HCT116 (cell line): ENCODE measurements at regions not wholly inside any gene's neighbourhood (a gene's known extent, or its start where the extent isn't known, plus 50 kb on each side); places are given as distances from the start of the nearest gene placed in this dataset.

Experiments
- ATAC-seq: fragments of 200-7000 bp; cut with Tn5 transposase; 2 replicates; pipeline ENCODE4 v1.9.1; 2020; ENCODE audit warnings: mild to moderate bottlenecking, moderate library complexity
- BruUV-seq: library from RNA; stranded (reverse); fragments of 400-500 nt; replicated peaks from 2 replicates; lab custom pipeline; 2021; lab: Mats Ljungman, UMichigan
- CTCF ChIA-PET: fragments of 300-600 bp; sonication (Branson Sonifier 250); formaldehyde crosslinking; loops from one replicate; lab custom pipeline; 2021; ENCODE audit warnings: antibody characterized with exemption; lab: Charles Lee
- POLR2A ChIA-PET: fragments of 300-600, 350-600 bp; sonication (Branson Sonifier 250); formaldehyde crosslinking; loops from one replicate; lab custom pipeline; 2021; ENCODE audit warnings: antibody characterized with exemption; lab: Charles Lee
- RAD21 ChIA-PET, 2 experiments: fragments of 300-600 bp; sonication (Branson Sonifier 250); formaldehyde crosslinking; loops; one replicate each; lab custom pipeline; 2023; ENCODE audit warnings: low total read pairs in 2 of 2; ENCODE audit not compliant: uncharacterized antibody in 2 of 2, unreplicated experiment in 2 of 2, low non-redundant PET in 1 of 2; lab: Charles Lee
- DNase-seq: peaks from one replicate; pipeline ENCODE4 v3.0.0-alpha.2; 2010; ENCODE audit warnings: low read depth, low spot score
- H2AFZ ChIP-seq: fragments of 200-600 bp; shearing (Covaris generic), sonication (generic); 2 replicates; pipeline ENCODE4 v1.6.1; 2017; ENCODE audit warnings: low read depth, mixed run types, mixed read lengths, antibody characterized with exemption, low read length; ENCODE audit not compliant: poor library complexity, severe bottlenecking
- H3K27ac ChIP-seq: 2 replicates; pipeline ENCODE4 v1.5.1; 2012; ENCODE audit warnings: low read depth, low read length
- H3K27me3 ChIP-seq: fragments of 200-600 bp; sonication (generic); 2 replicates; pipeline ENCODE4 v1.6.1; 2016; ENCODE audit warnings: mixed run types, low read length, mixed read lengths; ENCODE audit not compliant: insufficient read depth
- H3K36me3 ChIP-seq, 2 experiments: fragments of 200-500 bp in 1 of 2; fragments of 200-600 bp in 1 of 2; sonication (Bioruptor generic) in 1 of 2; sonication (generic) in 1 of 2; 2 replicates each; pipeline versions ENCODE4 v1.5.1 to v1.6.1; 2014 to 2016; ENCODE audit warnings: low read length in 2 of 2, inconsistent platforms in 1 of 2, mixed read lengths in 1 of 2, mixed run types in 1 of 2; ENCODE audit not compliant: insufficient read depth in 2 of 2, control insufficient read depth in 1 of 2
- H3K4me1 ChIP-seq, 2 experiments: fragments of 200-600 bp in 1 of 2; sonication (generic) in 1 of 2; 2 replicates each; pipeline versions ENCODE4 v1.5.1 to v1.6.1; 2012 to 2017; ENCODE audit warnings: low read length in 2 of 2, inconsistent platforms in 1 of 2, mild to moderate bottlenecking in 1 of 2, mixed read lengths in 1 of 2, mixed run types in 1 of 2, moderate library complexity in 1 of 2; ENCODE audit not compliant: insufficient read depth in 2 of 2, control insufficient read depth in 1 of 2
- H3K4me2 ChIP-seq: fragments of 200-600 bp; sonication (generic); 2 replicates; pipeline ENCODE4 v1.6.1; 2017; ENCODE audit warnings: mixed run types, low read length, mixed read lengths
- H3K4me3 ChIP-seq, 2 experiments: fragments of 200-600 bp in 1 of 2; sonication (generic) in 1 of 2; replicated peaks in 1 of 2; 2 replicates each; pipeline ENCODE4 v1.5.1; 2011 to 2016; ENCODE audit warnings: low read length in 2 of 2, control low read depth in 1 of 2, low read depth in 1 of 2, mild to moderate bottlenecking in 1 of 2, mixed read lengths in 1 of 2, mixed run types in 1 of 2
- H3K79me2 ChIP-seq: fragments of 200-600 bp; sonication (generic); 2 replicates; pipeline ENCODE4 v1.6.1; 2017; ENCODE audit warnings: mild to moderate bottlenecking, mixed run types, low read length, moderate library complexity, mixed read lengths; ENCODE audit not compliant: insufficient read depth
- H3K9ac ChIP-seq: fragments of 200-600 bp; sonication (generic); 2 replicates; pipeline ENCODE4 v1.6.1; 2016; ENCODE audit warnings: low read length, mixed read lengths
- H3K9me2 ChIP-seq: fragments of 200-600 bp; sonication (generic), shearing (Covaris generic); 2 replicates; pipeline ENCODE4 v1.6.1; 2017; ENCODE audit warnings: mixed run types, mild to moderate bottlenecking, moderate library complexity; ENCODE audit not compliant: insufficient read depth
- H3K9me3 ChIP-seq, 2 experiments: fragments of 200-500 bp in 1 of 2; fragments of 200-600 bp in 1 of 2; sonication (Bioruptor generic) in 1 of 2; sonication (generic) in 1 of 2; 2 replicates each; pipeline ENCODE4 v1.6.1; 2014 to 2017; ENCODE audit warnings: low read length in 2 of 2, mixed read lengths in 2 of 2, inconsistent platforms in 1 of 2, low read depth in 1 of 2, mild to moderate bottlenecking in 1 of 2, mixed run types in 1 of 2, moderate library complexity in 1 of 2; ENCODE audit not compliant: control insufficient read depth in 1 of 2, insufficient read depth in 1 of 2
- H4K20me1 ChIP-seq: fragments of 200-600 bp; sonication (generic), shearing (Covaris generic); 2 replicates; pipeline ENCODE4 v1.6.1; 2017; ENCODE audit warnings: mixed run types, mild to moderate bottlenecking, moderate library complexity; ENCODE audit not compliant: insufficient read depth
- CBX3 ChIP-seq: IDR thresholded peaks from 2 replicates; pipeline ENCODE4 v1.6.1; 2012; ENCODE audit warnings: low read depth
- CTCF ChIP-seq, 3 experiments: fragments of 200-600 bp in 1 of 3; sonication (generic) in 1 of 3; IDR thresholded peaks in 2 of 3; conservative IDR thresholded peaks in 1 of 3; 2 replicates each; pipeline ENCODE4 v1.5.1; 2012 to 2017; ENCODE audit warnings: low read depth in 2 of 3, low read length in 2 of 3, antibody characterized with exemption in 1 of 3, borderline replicate concordance in 1 of 3, control low read depth in 1 of 3, mild to moderate bottlenecking in 1 of 3, mixed read lengths in 1 of 3, mixed run types in 1 of 3, moderate library complexity in 1 of 3; ENCODE audit not compliant: insufficient read depth in 1 of 3
- EGR1 ChIP-seq: IDR thresholded peaks from 2 replicates; pipeline ENCODE4 v1.6.1; 2012; ENCODE audit warnings: low read depth
- ELF1 ChIP-seq: IDR thresholded peaks from 2 replicates; pipeline ENCODE4 v1.6.1; 2012; ENCODE audit warnings: low read depth, borderline replicate concordance
- EZH2 ChIP-seq: fragments of 200-600 bp; sonication (generic); IDR thresholded peaks from 2 replicates; pipeline ENCODE4 v1.6.1; 2017; ENCODE audit warnings: antibody characterized with exemption, mixed run types
- FOSL1 ChIP-seq: IDR thresholded peaks from 2 replicates; pipeline ENCODE4 v1.6.1; 2012; ENCODE audit warnings: low read depth
- MAX ChIP-seq: IDR thresholded peaks from 2 replicates; pipeline ENCODE4 v1.6.1; 2012
- POLR2A ChIP-seq: IDR thresholded peaks from 2 replicates; pipeline ENCODE4 v1.7.0; 2011; ENCODE audit warnings: borderline replicate concordance; ENCODE audit not compliant: insufficient read depth, insufficient read length; ENCODE audit errors: extremely low read depth
- POLR2AphosphoS5 ChIP-seq: IDR thresholded peaks from 2 replicates; pipeline ENCODE4 v1.6.1; 2011; ENCODE audit warnings: mild to moderate bottlenecking, low read depth, low read length, moderate library complexity
- RAD21 ChIP-seq: IDR thresholded peaks from 2 replicates; pipeline ENCODE4 v1.6.1; 2012; ENCODE audit warnings: low read depth, mild to moderate bottlenecking
- SIN3A ChIP-seq: IDR thresholded peaks from 2 replicates; pipeline ENCODE4 v1.6.1; 2012; ENCODE audit warnings: low read depth
- SP1 ChIP-seq: IDR thresholded peaks from 2 replicates; pipeline ENCODE4 v1.6.1; 2012; ENCODE audit warnings: low read depth
- SRF ChIP-seq: IDR thresholded peaks from 2 replicates; pipeline ENCODE4 v1.6.1; 2012; ENCODE audit warnings: low read depth
- TCF7L2 ChIP-seq: IDR thresholded peaks from 2 replicates; pipeline ENCODE4 v1.7.0; 2011; ENCODE audit warnings: borderline replicate concordance, inconsistent platforms; ENCODE audit not compliant: insufficient read depth, insufficient read length; ENCODE audit errors: extremely low read depth
- ZBTB33 ChIP-seq: IDR thresholded peaks from 2 replicates; pipeline ENCODE4 v1.6.1; 2011; ENCODE audit warnings: mild to moderate bottlenecking, low read length, moderate library complexity; ENCODE audit not compliant: insufficient replicate concordance; ENCODE audit errors: extremely low read depth
- ZFX ChIP-seq: fragments of 450-650 bp; IDR thresholded peaks from 2 replicates; pipeline ENCODE4 v1.6.1; 2017
- ZNF274 ChIP-seq: fragments of 200-500 bp; sonication (Bioruptor generic); IDR thresholded peaks from 2 replicates; pipeline ENCODE4 v1.6.1; 2014; ENCODE audit warnings: mild to moderate bottlenecking, low read depth, low read length, inconsistent platforms
- intact Hi-C: fragments of 100-400 bp; cut with micrococcal nuclease; formaldehyde crosslinking; loops from 2 replicates; pipeline ENCODE4 v1.10.0; 2022
- TF ChIP-seq, protein P1 (sequence below): IDR thresholded peaks from 2 replicates; pipeline ENCODE4 v1.6.1; 2012; ENCODE audit warnings: low read depth
- TF ChIP-seq, protein P2 (sequence below): IDR thresholded peaks from 2 replicates; pipeline ENCODE4 v1.6.1; 2012

DNA sequence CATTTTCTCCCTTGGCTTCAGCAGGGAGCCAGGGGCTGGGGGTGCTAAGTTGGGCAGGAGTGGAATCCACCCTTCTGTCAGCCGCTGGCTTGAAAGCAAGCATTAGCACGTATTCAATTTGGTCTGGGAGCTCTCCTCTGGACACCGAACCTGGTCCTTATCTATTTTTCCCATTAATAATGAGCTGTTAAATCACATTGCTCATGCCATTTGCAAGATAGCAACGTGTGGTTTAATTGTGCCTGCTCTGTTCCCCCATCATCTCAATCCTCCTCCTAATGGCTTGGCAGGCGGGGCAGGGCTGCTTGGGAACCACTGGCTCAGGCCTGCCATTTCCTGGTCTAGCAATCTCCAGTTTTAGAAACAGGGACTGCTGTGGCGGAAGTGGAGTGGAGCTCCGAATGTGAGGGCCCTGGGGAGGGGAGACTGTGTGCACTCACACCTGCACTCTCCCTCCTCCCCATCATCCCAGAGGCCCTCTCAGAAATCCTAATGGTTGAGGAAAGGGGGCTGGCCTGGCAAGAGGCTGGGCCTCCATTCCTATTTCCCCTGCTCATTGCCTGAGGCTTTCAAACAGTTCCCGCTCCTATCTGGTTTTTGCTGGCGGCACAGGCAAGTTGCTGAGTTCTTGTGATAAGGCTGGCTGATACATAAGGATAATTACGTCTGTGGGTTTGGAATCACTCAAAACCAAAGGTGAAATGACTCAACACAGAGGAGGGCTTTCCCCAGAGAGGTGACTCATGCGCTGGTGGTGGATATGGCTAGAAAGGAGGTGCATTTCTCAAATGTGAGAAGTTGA is 201.2 kb upstream of the E2F8 start:
- intact Hi-C loops, result no loop called here
- H3K4me1 ChIP-seq, result peaks cover 13 to 23% of the 10 kb centered on the region in 2 experiments
- peak; percentile 91 for ATAC-seq
- RAD21 ChIA-PET, result no interaction called here
- no peak overlapping the region for H3K9ac ChIP-seq
- H2AFZ ChIP-seq, result no peak overlapping the region
- no peaks in the 10 kb centered on the region for H3K9me3 ChIP-seq
- H3K27ac ChIP-seq, result no peak overlapping the region; the same call in 1 of the 2 replicates
- H3K4me2 ChIP-seq, result peak overlapping the region; percentile 48
- BruUV-seq, result no TSS peak
- H3K36me3 ChIP-seq, result no peaks in the 10 kb centered on the region
- H3K4me3 ChIP-seq, result no peak overlapping the region
- H3K27me3 ChIP-seq, result peaks cover 52% of the 10 kb centered on the region
- no peaks in the 10 kb centered on the region for H3K79me2 ChIP-seq
- peak; percentile 66 for DNase-seq
- no peaks in the 10 kb centered on the region for H4K20me1 ChIP-seq
- CTCF ChIA-PET, result interaction anchor here (1.3 kb wide), 1 partner anchor 182 kb away, joined by 3 read pairs; no protein-coding TSS in a partner anchor
- POLR2A ChIA-PET, result no interaction called here
- H3K9me2 ChIP-seq, result no peaks in the 10 kb centered on the region
- TF ChIP-seq TCF7L2 (no peak), RAD21 (no peak; the same call in 1 of the 2 replicates), POLR2AphosphoS5 (peak; percentile 43; the same call in 1 of the 2 replicates), EZH2 (no peak), SP1 (peak; percentile 55), CBX3 (no peak), ELF1 (no peak), POLR2A (no peak), MAX (peak; percentile 44; the same call in 1 of the 2 replicates), CTCF (IDR thresholded peaks at IDR 0.05 in 2 of 3, conservative IDR thresholded peaks at IDR 0.05 in 1 of 3; ENCODE audit: borderline replicate concordance in 1 of 3, insufficient read depth in 1 of 3, low read depth in 2 of 3, low read length in 2 of 3) (no peak), FOSL1 (peak; percentile 86), SRF (peak; percentile 43; the same call in 1 of the 2 replicates), ZFX (no peak), EGR1 (no peak), ZBTB33 (no peak), ZNF274 (no peak), SIN3A (no peak)
- TF ChIP-seq, protein P1, sequence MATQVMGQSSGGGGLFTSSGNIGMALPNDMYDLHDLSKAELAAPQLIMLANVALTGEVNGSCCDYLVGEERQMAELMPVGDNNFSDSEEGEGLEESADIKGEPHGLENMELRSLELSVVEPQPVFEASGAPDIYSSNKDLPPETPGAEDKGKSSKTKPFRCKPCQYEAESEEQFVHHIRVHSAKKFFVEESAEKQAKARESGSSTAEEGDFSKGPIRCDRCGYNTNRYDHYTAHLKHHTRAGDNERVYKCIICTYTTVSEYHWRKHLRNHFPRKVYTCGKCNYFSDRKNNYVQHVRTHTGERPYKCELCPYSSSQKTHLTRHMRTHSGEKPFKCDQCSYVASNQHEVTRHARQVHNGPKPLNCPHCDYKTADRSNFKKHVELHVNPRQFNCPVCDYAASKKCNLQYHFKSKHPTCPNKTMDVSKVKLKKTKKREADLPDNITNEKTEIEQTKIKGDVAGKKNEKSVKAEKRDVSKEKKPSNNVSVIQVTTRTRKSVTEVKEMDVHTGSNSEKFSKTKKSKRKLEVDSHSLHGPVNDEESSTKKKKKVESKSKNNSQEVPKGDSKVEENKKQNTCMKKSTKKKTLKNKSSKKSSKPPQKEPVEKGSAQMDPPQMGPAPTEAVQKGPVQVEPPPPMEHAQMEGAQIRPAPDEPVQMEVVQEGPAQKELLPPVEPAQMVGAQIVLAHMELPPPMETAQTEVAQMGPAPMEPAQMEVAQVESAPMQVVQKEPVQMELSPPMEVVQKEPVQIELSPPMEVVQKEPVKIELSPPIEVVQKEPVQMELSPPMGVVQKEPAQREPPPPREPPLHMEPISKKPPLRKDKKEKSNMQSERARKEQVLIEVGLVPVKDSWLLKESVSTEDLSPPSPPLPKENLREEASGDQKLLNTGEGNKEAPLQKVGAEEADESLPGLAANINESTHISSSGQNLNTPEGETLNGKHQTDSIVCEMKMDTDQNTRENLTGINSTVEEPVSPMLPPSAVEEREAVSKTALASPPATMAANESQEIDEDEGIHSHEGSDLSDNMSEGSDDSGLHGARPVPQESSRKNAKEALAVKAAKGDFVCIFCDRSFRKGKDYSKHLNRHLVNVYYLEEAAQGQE, result no peak
- TF ChIP-seq, protein P2, sequence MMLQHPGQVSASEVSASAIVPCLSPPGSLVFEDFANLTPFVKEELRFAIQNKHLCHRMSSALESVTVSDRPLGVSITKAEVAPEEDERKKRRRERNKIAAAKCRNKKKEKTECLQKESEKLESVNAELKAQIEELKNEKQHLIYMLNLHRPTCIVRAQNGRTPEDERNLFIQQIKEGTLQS, result no peak
